ENCODE measurements at regions not wholly inside any gene's neighbourhood (a gene's known extent, or its start where the extent isn't known, plus 50 kb on each side); places are given as distances from the start of the nearest gene placed in this dataset.

DNA sequence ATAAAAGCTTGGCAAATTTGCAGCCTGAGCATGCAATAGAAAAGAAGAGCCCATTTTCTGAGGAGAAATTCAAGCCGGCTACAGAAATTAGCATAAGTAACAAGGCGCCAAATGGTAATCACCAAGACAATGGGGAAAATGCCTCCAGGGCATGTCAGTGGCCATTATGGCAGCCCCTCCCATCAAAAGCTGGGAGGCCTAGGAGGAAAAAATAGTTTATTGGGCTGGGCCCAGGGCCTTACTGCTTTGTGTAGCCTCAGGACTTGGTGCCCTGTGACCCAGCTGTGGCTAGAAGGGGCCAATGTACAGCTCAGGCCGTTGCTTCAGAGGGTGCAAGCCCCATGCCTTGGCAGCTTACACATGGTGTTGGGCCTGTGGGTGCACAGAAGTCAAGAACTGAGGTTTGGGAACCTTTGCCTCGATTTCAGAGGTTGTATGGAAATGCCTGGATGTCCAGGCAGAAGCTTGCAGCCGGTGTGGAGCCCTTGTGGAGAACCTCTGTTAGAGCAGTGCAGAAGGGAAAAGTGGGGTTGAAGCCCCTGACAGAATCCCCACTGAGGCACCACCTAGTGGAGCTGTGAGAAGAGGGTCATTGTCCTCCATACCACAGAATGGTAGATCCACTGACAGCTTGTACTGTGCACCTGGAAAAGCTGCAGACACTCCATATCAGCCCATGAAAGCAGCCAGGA is 328.5 kb upstream of the MAP3K7 start:
- H3K27me3 ChIP-seq (ENCODE audit: control insufficient read depth in 2 of 2, insufficient read depth in 2 of 2, low read length in 2 of 2): no peaks in the 10 kb centered on the region
- H3K27me3 Mint-ChIP-seq (ENCODE audit: low read depth in 3 of 3): peaks cover 0 to 4% (median 0%) of the 10 kb centered on the region in 3 donors
- no peak overlapping the region for H3K4me2 ChIP-seq (replicated peaks; ENCODE audit: extremely low read depth, low read length, poor library complexity, severe bottlenecking)
- H3K4me1 Mint-ChIP-seq: no peaks in the 10 kb centered on the region
- H3K9ac ChIP-seq (ENCODE audit: insufficient read depth, low read length, poor library complexity, severe bottlenecking): no peak overlapping the region
- H3K27ac Mint-ChIP-seq: no peak overlapping the region
- no peaks in the 10 kb centered on the region for H3K79me2 ChIP-seq (ENCODE audit: insufficient read depth, low read length)
- DNase-seq: no peak
- intact Hi-C loops (cut with micrococcal nuclease): no loop called here
- no peaks in the 10 kb centered on the region for H4K20me1 ChIP-seq (ENCODE audit: insufficient read depth, low read length)
- H3K4me1 ChIP-seq (ENCODE audit: control insufficient read depth in 1 of 2, insufficient read depth in 2 of 2, low read length in 2 of 2): no peaks in the 10 kb centered on the region
- H3K4me3 ChIP-seq (replicated peaks in 1 of 3; ENCODE audit: low read depth in 2 of 3, low read length in 3 of 3): no peak overlapping the region
- no peaks in the 10 kb centered on the region for H3K36me3 Mint-ChIP-seq
- H3K9me3 Mint-ChIP-seq: peaks cover 7 to 13% (median 10%) of the 10 kb centered on the region in 7 donors
- H2AFZ ChIP-seq (ENCODE audit: insufficient read depth, low read depth, low read length, poor library complexity, severe bottlenecking): no peak overlapping the region
- H3K27ac ChIP-seq (ENCODE audit: low read depth in 1 of 2, low read length in 2 of 2): no peak overlapping the region
- TF ChIP-seq, protein P1, sequence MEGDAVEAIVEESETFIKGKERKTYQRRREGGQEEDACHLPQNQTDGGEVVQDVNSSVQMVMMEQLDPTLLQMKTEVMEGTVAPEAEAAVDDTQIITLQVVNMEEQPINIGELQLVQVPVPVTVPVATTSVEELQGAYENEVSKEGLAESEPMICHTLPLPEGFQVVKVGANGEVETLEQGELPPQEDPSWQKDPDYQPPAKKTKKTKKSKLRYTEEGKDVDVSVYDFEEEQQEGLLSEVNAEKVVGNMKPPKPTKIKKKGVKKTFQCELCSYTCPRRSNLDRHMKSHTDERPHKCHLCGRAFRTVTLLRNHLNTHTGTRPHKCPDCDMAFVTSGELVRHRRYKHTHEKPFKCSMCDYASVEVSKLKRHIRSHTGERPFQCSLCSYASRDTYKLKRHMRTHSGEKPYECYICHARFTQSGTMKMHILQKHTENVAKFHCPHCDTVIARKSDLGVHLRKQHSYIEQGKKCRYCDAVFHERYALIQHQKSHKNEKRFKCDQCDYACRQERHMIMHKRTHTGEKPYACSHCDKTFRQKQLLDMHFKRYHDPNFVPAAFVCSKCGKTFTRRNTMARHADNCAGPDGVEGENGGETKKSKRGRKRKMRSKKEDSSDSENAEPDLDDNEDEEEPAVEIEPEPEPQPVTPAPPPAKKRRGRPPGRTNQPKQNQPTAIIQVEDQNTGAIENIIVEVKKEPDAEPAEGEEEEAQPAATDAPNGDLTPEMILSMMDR (IDR thresholded peaks at IDR 0.05): no peak
- peaks cover 0 to 10% of the 10 kb centered on the region in 2 donors for H3K9me3 ChIP-seq (replicated peaks in 1 of 2; ENCODE audit: control insufficient read depth in 1 of 2, insufficient read depth in 1 of 2, low read length in 2 of 2)
- H3K4me3 Mint-ChIP-seq: no peak overlapping the region
- no peaks in the 10 kb centered on the region for H3K36me3 ChIP-seq (replicated peaks in 1 of 2; ENCODE audit: control insufficient read depth in 1 of 2, insufficient read depth in 2 of 2, low read length in 2 of 2)
- 69% methylated on average over 4 of the region's 5 CpGs for WGBS (ENCODE audit: insufficient coverage)

DNA sequence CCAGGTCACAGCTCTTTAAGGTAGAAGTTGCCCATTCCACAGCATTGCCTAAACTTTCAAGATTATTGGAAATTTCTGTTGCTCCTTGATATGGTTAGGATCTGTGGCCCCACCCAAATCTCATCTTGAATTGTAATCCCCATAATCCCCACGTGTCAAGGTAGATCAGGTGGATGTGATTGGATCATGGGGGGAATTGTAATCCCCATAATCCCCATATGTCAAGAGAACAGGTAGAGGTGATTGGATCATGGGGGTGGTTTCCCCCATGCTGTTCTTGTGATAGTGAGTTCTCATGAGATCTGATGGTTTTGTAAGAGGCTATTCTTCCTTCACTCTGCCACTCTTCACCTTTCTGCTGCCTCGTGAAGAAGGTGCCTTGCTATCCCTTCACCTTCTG is 327.4 kb upstream of the MAP3K7 start:
- Histone ChIP-seq H3K4me3 (replicated peaks in 1 of 3; ENCODE audit: low read depth in 2 of 3, low read length in 3 of 3) (no peak overlapping the region), H3K4me2 (replicated peaks; ENCODE audit: extremely low read depth, low read length, poor library complexity, severe bottlenecking) (no peak overlapping the region), H3K79me2 (ENCODE audit: insufficient read depth, low read length) (no peaks in the 10 kb centered on the region), H3K4me1 (ENCODE audit: control insufficient read depth in 1 of 2, insufficient read depth in 2 of 2, low read length in 2 of 2) (no peaks in the 10 kb centered on the region), H3K27ac (ENCODE audit: low read depth in 1 of 2, low read length in 2 of 2) (no peak overlapping the region), H4K20me1 (ENCODE audit: insufficient read depth, low read length) (no peaks in the 10 kb centered on the region), H3K9ac (ENCODE audit: insufficient read depth, low read length, poor library complexity, severe bottlenecking) (no peak overlapping the region), H2AFZ (ENCODE audit: insufficient read depth, low read depth, low read length, poor library complexity, severe bottlenecking) (no peak overlapping the region), H3K36me3 (replicated peaks in 1 of 2; ENCODE audit: control insufficient read depth in 1 of 2, insufficient read depth in 2 of 2, low read length in 2 of 2) (no peaks in the 10 kb centered on the region), H3K9me3 (replicated peaks in 1 of 2; ENCODE audit: control insufficient read depth in 1 of 2, insufficient read depth in 1 of 2, low read length in 2 of 2) (peaks cover 0 to 10% of the 10 kb centered on the region in 2 donors), H3K27me3 (ENCODE audit: control insufficient read depth in 2 of 2, insufficient read depth in 2 of 2, low read length in 2 of 2) (no peaks in the 10 kb centered on the region)
- no peaks in the 10 kb centered on the region for H3K4me1 Mint-ChIP-seq
- no peak overlapping the region for H3K27ac Mint-ChIP-seq
- H3K27me3 Mint-ChIP-seq (ENCODE audit: low read depth in 3 of 3): peaks cover 0 to 4% (median 0%) of the 10 kb centered on the region in 3 donors
- DNase-seq: no peak
- WGBS (ENCODE audit: insufficient coverage): no CpG with 5 or more reads among the region's 2 CpGs
- intact Hi-C loops (cut with micrococcal nuclease): no loop called here
- H3K4me3 Mint-ChIP-seq: no peak overlapping the region
- peaks cover 7 to 13% (median 10%) of the 10 kb centered on the region in 7 donors for H3K9me3 Mint-ChIP-seq
- TF ChIP-seq, protein P1 (IDR thresholded peaks at IDR 0.05): no peak
- no peaks in the 10 kb centered on the region for H3K36me3 Mint-ChIP-seq
